HFF-Myc (cell line): ENCODE measurements at regions not wholly inside any gene's neighbourhood (a gene's known extent, or its start where the extent isn't known, plus 50 kb on each side); places are given as distances from the start of the nearest gene placed in this dataset.
"Not testable (repeated sequence)": the region's sequence is repeated elsewhere in the genome, so short reads cannot be mapped to it uniquely, and the experiment has no call there.

Experiments
- DNase-seq: peaks from one replicate; pipeline ENCODE4 v3.0.0-alpha.2; 2011; ENCODE audit warnings: low read depth; ENCODE audit errors: extremely low read depth
- H3K4me3 ChIP-seq: replicated peaks from 2 replicates; pipeline ENCODE4 v1.5.1; 2011; ENCODE audit warnings: low read depth, mild to moderate bottlenecking, control low read depth, low read length
- CTCF ChIP-seq: IDR thresholded peaks from 2 replicates; pipeline ENCODE4 v1.5.1; 2012; ENCODE audit warnings: mild to moderate bottlenecking, low read depth, low read length, control low read depth; ENCODE audit errors: missing control alignments

DNA sequence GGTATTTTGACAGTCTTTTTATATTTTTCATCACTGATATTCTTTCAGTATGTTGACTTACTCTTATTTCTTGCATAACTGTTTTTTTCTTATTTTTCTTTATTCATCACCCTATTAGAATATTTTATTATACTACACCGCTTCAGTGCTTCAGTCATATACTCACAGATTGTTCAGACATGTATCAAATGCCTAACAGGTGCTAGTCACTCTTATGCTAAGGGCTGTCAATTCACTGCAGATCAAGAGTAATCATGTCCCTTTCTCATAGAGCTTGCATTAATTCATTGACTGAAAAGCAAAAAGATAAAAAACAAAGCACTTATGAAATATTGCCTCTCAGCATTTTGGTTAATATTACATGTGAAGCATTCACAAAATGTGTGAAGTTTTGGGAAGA is 1435.6 kb downstream of the STIM2 start:
- no peak for DNase-seq
- TF ChIP-seq CTCF, result no peak
- H3K4me3 ChIP-seq, result no peak overlapping the region

- TF ChIP-seq CTCF, result no peak
- no peak for DNase-seq
- no peak overlapping the region for H3K4me3 ChIP-seq
These were observed 1450.3 kb downstream of the STIM2 start for GRCh38 chr4:28310926-28311325.

- not testable (repeated sequence) for DNase-seq, H3K4me3 ChIP-seq
These were observed 1451.9 kb downstream of the STIM2 start for GRCh38 chr4:28312497-28312896.

- H3K4me3 ChIP-seq, result no peak overlapping the region
- TF ChIP-seq CTCF, result no peak
- no peak for DNase-seq
These were observed 1453.4 kb downstream of the STIM2 start for GRCh38 chr4:28313729-28314713.

DNA sequence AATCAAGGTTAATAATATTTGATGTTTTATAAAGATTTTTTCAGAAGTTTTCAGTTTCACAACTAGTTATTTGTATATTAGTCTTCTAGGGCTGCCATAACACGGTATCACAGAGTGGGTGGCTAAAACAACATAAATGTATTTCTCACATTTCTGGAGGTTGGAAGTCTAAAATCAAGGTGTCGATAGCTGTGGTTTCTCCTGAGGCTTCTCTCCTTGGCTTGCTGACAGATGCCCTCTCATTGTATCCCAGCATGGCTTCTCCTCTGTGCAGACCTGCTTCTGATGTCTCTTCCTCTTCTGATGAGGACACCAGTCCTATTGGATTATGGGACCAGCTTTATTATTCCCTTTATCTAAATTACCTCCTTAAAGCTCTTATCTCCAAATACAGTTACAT is 1456.6 kb downstream of the STIM2 start:
- DNase-seq, result no peak
- H3K4me3 ChIP-seq, result no peak overlapping the region
- no peak for TF ChIP-seq CTCF

- DNase-seq, result no peak
- no peak overlapping the region for H3K4me3 ChIP-seq
- TF ChIP-seq CTCF, result no peak
These were observed 1473.6 kb downstream of the STIM2 start for GRCh38 chr4:28334249-28334648.

DNA sequence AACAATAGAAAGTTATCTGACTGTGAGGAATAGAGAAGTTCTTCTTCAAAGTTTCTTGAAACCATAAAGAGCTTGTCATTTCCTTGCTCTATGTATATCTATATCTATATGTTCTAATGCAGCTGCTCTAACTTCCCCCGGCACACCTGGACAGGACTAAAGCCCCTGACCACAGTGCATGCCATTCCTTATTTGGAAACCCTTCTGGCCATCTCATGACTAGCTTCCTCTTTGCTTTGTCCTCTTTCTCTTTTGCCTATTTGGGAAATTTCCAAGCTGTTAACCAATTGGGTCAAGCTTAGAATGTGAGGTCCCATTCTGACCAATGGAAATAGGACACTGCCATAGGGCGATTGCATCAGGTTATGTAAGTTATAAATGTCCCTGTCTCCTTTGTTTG is 1481.1 kb downstream of the STIM2 start:
- no peak for DNase-seq
- no peak overlapping the region for H3K4me3 ChIP-seq
- TF ChIP-seq CTCF, result no peak
